CD4-positive, alpha-beta memory T cell (primary cell): ENCODE measurements at regions not wholly inside any gene's neighbourhood (a gene's known extent, or its start where the extent isn't known, plus 50 kb on each side); places are given as distances from the start of the nearest gene placed in this dataset.

Experiments used
- CTCF ChIA-PET: fragments of 350-600 bp; sonication (Branson Sonifier 250); formaldehyde crosslinking; loops from one replicate; lab custom pipeline; 2021; ENCODE audit warnings: inconsistent platforms; ENCODE audit not compliant: partially characterized antibody; lab: Charles Lee
- POLR2A ChIA-PET: fragments of 350-600 bp; sonication (Branson Sonifier 250); formaldehyde crosslinking; loops from one replicate; lab custom pipeline; 2021; ENCODE audit not compliant: partially characterized antibody; lab: Charles Lee
- DNase-seq, 5 donors: peaks; one replicate each; pipeline versions ENCODE4 v3.0.0 to v3.0.0-alpha.2; 2020 to 2022; ENCODE audit warnings: mixed read lengths in 1 of 5
- H3K27ac ChIP-seq: one replicate; pipeline ENCODE4 v1.7.0; 2013; ENCODE audit warnings: low read depth, low read length
- H3K27me3 ChIP-seq: 2 replicates; pipeline ENCODE4 v1.7.0; 2013; ENCODE audit warnings: mild to moderate bottlenecking, low read length, moderate library complexity; ENCODE audit not compliant: insufficient read depth
- H3K36me3 ChIP-seq: 2 replicates; pipeline ENCODE4 v1.7.0; 2013; ENCODE audit warnings: mild to moderate bottlenecking, low read length, moderate library complexity; ENCODE audit not compliant: insufficient read depth
- H3K4me1 ChIP-seq: 2 replicates; pipeline ENCODE4 v1.7.0; 2013; ENCODE audit warnings: mild to moderate bottlenecking, low read length, moderate library complexity; ENCODE audit not compliant: insufficient read depth
- H3K4me3 ChIP-seq, 2 donors: one replicate each; pipeline ENCODE4 v1.7.0; 2013; ENCODE audit warnings: low read length in 2 of 2, mild to moderate bottlenecking in 1 of 2
- H3K9me3 ChIP-seq, 2 donors: one replicate each; pipeline ENCODE4 v1.7.0; 2013; ENCODE audit warnings: low read length in 2 of 2, control low read depth in 1 of 2; ENCODE audit not compliant: control insufficient read depth in 1 of 2
- H3K27ac Mint-ChIP-seq, 7 donors: one replicate each; pipeline ENCODE4 v1.8.0; 2020 to 2021; ENCODE audit warnings: mixed read lengths in 7 of 7, mild to moderate bottlenecking in 6 of 7, inconsistent platforms in 3 of 7, moderate library complexity in 3 of 7
- H3K27me3 Mint-ChIP-seq, 2 donors: one replicate each; pipeline ENCODE4 v1.8.0; 2020 to 2021; ENCODE audit warnings: mixed read lengths in 2 of 2
- H3K36me3 Mint-ChIP-seq, 2 donors: one replicate each; pipeline ENCODE4 v1.8.0; 2020 to 2021; ENCODE audit warnings: mixed read lengths in 2 of 2, inconsistent platforms in 1 of 2, mild to moderate bottlenecking in 1 of 2
- H3K4me1 Mint-ChIP-seq, 4 donors: one replicate each; pipeline ENCODE4 v1.8.0; 2020 to 2021; ENCODE audit warnings: mixed read lengths in 4 of 4, mild to moderate bottlenecking in 1 of 4
- H3K4me3 Mint-ChIP-seq, 8 donors: one replicate each; pipeline ENCODE4 v1.8.0; 2020 to 2021; ENCODE audit warnings: mixed read lengths in 8 of 8, mild to moderate bottlenecking in 7 of 8, moderate library complexity in 6 of 8, inconsistent platforms in 3 of 8
- H3K9me3 Mint-ChIP-seq, 8 donors: one replicate each; pipeline ENCODE4 v1.8.0; 2020 to 2021; ENCODE audit warnings: mixed read lengths in 8 of 8, mild to moderate bottlenecking in 5 of 8, inconsistent platforms in 3 of 8, moderate library complexity in 1 of 8
- intact Hi-C: fragments of 100-400 bp; cut with micrococcal nuclease; formaldehyde crosslinking; loops from one replicate; pipeline ENCODE4 v1.15.1; 2023

- Mint-ChIP-seq H3K4me1 (no peaks in the 10 kb centered on the region), H3K4me3 (no peak overlapping the region), H3K9me3 (peaks cover 0 to 12% (median 1%) of the 10 kb centered on the region in 8 donors), H3K36me3 (no peaks in the 10 kb centered on the region), H3K27ac (no peak overlapping the region), H3K27me3 (no peaks in the 10 kb centered on the region)
- Histone ChIP-seq H3K4me3 (no peak overlapping the region), H3K4me1 (no peaks in the 10 kb centered on the region), H3K36me3 (no peaks in the 10 kb centered on the region), H3K9me3 (no peaks in the 10 kb centered on the region), H3K27me3 (no peaks in the 10 kb centered on the region), H3K27ac (no peak overlapping the region)
- intact Hi-C loops: no loop called here
- DNase-seq: no peak
- ChIA-PET POLR2A (no interaction called here), CTCF (no interaction called here)
These were observed 211.8 kb upstream of the SLITRK5 start for GRCh38 chr13:87459419-87459818.

- no peaks in the 10 kb centered on the region for H3K27me3 Mint-ChIP-seq
- POLR2A ChIA-PET: no interaction called here
- H3K4me1 ChIP-seq: no peaks in the 10 kb centered on the region
- intact Hi-C loops: no loop called here
- no peaks in the 10 kb centered on the region for H3K4me1 Mint-ChIP-seq
- H3K9me3 Mint-ChIP-seq: peaks cover 0 to 20% (median 7%) of the 10 kb centered on the region in 8 donors
- H3K27me3 ChIP-seq: no peaks in the 10 kb centered on the region
- no peak overlapping the region for H3K27ac ChIP-seq
- H3K27ac Mint-ChIP-seq: no peak overlapping the region
- DNase-seq: no peak
- H3K36me3 Mint-ChIP-seq: no peaks in the 10 kb centered on the region
- H3K36me3 ChIP-seq: no peaks in the 10 kb centered on the region
- CTCF ChIA-PET: no interaction called here
- H3K4me3 ChIP-seq: no peak overlapping the region
- no peak overlapping the region for H3K4me3 Mint-ChIP-seq
- peaks cover 0 to 6% of the 10 kb centered on the region in 2 donors for H3K9me3 ChIP-seq
These were observed 173.7 kb upstream of the SLITRK5 start for GRCh38 chr13:87497426-87497825.

DNA sequence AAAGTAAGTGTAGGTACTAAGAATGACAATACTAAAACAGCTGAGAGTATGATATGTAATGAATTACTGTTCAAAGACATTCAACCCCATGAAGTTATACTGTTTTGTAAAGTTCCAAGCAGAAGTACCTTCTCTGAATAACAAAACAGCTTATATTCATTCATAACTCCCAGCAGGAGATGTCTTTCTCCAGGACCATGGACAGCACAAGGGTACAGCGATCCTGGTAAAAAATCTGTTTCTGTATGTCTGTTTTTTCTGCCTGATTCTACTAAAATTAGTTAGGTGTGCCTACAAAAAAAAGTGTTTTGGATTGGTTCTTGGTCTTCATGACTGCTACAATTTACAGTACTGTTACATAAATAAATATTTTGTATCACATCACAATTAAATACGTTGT lies 172.5 kb upstream of the SLITRK5 start:
- peaks cover 0 to 6% of the 10 kb centered on the region in 2 donors for H3K9me3 ChIP-seq
- no peak overlapping the region for H3K27ac Mint-ChIP-seq
- no peak overlapping the region for H3K4me3 ChIP-seq
- POLR2A ChIA-PET: no interaction called here
- no peaks in the 10 kb centered on the region for H3K4me1 Mint-ChIP-seq
- DNase-seq: no peak
- H3K27ac ChIP-seq: no peak overlapping the region
- H3K4me3 Mint-ChIP-seq: no peak overlapping the region
- H3K36me3 Mint-ChIP-seq: no peaks in the 10 kb centered on the region
- H3K9me3 Mint-ChIP-seq: peaks cover 0 to 19% (median 7%) of the 10 kb centered on the region in 8 donors
- intact Hi-C loops: no loop called here
- no peaks in the 10 kb centered on the region for H3K27me3 Mint-ChIP-seq
- no peaks in the 10 kb centered on the region for H3K4me1 ChIP-seq
- CTCF ChIA-PET: no interaction called here
- H3K36me3 ChIP-seq: no peaks in the 10 kb centered on the region
- no peaks in the 10 kb centered on the region for H3K27me3 ChIP-seq

DNA sequence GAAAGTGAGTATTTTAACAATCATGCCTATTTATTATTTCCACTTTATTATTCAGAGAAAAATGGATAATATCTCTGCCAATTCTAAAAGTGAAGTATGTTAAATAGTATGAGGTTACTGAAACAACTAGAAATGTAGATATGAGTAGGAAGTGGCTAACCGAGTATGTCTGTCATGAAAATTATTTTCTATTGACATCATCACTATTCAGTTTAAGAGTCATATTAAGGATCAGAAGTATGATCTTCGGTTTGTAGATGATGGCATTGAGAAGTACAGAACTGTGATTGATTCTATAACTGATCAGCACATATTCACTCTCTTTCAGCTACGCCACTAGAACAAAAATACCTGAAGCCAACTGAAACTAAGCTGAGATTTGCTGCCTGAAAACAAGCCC lies 146.4 kb upstream of the SLITRK5 start:
- ChIA-PET CTCF (no interaction called here), POLR2A (no interaction called here)
- H3K27me3 Mint-ChIP-seq: no peaks in the 10 kb centered on the region
- Histone ChIP-seq H3K27me3 (no peaks in the 10 kb centered on the region), H3K4me1 (no peaks in the 10 kb centered on the region), H3K27ac (no peak overlapping the region), H3K9me3 (peaks cover 0 to 3% of the 10 kb centered on the region in 2 donors), H3K4me3 (no peak overlapping the region), H3K36me3 (no peaks in the 10 kb centered on the region)
- no peak overlapping the region for H3K27ac Mint-ChIP-seq
- no peaks in the 10 kb centered on the region for H3K4me1 Mint-ChIP-seq
- H3K9me3 Mint-ChIP-seq: peaks cover 0 to 14% (median 5%) of the 10 kb centered on the region in 8 donors
- intact Hi-C loops: no loop called here
- DNase-seq: no peak
- no peaks in the 10 kb centered on the region for H3K36me3 Mint-ChIP-seq
- no peak overlapping the region for H3K4me3 Mint-ChIP-seq

DNA sequence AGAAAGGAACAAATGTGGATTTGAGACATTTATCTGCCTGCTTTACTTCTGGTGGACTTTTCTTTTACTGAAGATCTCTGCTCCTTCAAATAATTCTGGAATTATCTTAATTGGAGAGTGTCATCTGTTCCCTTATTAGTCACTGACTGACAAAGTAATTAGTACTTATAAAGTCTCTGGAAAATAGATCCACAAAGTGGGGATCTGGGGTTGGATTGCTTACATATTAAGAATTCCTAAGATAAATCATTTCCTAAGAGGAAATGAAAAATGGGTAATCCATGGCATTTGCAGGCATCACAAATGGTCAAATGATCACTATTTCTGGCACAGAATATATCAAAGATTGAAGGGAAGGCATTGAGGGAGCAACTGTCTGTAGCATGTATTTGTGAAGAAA lies 137.4 kb upstream of the SLITRK5 start:
- Mint-ChIP-seq H3K27me3 (no peaks in the 10 kb centered on the region), H3K4me3 (no peak overlapping the region), H3K9me3 (peaks cover 0 to 17% (median 4%) of the 10 kb centered on the region in 8 donors), H3K36me3 (no peaks in the 10 kb centered on the region), H3K4me1 (no peaks in the 10 kb centered on the region), H3K27ac (no peak overlapping the region)
- H3K4me3 ChIP-seq: no peak overlapping the region
- DNase-seq: no peak
- ChIA-PET CTCF (no interaction called here), POLR2A (no interaction called here)
- no peaks in the 10 kb centered on the region for H3K27me3 ChIP-seq
- H3K4me1 ChIP-seq: no peaks in the 10 kb centered on the region
- no peak overlapping the region for H3K27ac ChIP-seq
- no peaks in the 10 kb centered on the region for H3K36me3 ChIP-seq
- intact Hi-C loops: no loop called here
- no peaks in the 10 kb centered on the region for H3K9me3 ChIP-seq

GRCh38 chr13:87535911-87536310 lies 135.3 kb upstream of the SLITRK5 start:
- Histone ChIP-seq H3K27ac (no peak overlapping the region), H3K9me3 (no peaks in the 10 kb centered on the region), H3K4me3 (no peak overlapping the region), H3K27me3 (no peaks in the 10 kb centered on the region), H3K36me3 (no peaks in the 10 kb centered on the region), H3K4me1 (no peaks in the 10 kb centered on the region)
- Mint-ChIP-seq H3K27me3 (no peaks in the 10 kb centered on the region), H3K4me3 (no peak overlapping the region), H3K4me1 (no peaks in the 10 kb centered on the region), H3K9me3 (peaks cover 0 to 13% (median 5%) of the 10 kb centered on the region in 8 donors), H3K36me3 (no peaks in the 10 kb centered on the region), H3K27ac (no peak overlapping the region)
- ChIA-PET CTCF (no interaction called here), POLR2A (no interaction called here)
- intact Hi-C loops: no loop called here
- no peak for DNase-seq

- Mint-ChIP-seq H3K9me3 (peaks cover 0 to 16% (median 5%) of the 10 kb centered on the region in 8 donors), H3K27ac (no peak overlapping the region), H3K36me3 (no peaks in the 10 kb centered on the region), H3K4me1 (no peaks in the 10 kb centered on the region), H3K4me3 (no peak overlapping the region), H3K27me3 (no peaks in the 10 kb centered on the region)
- no peak for DNase-seq
- Histone ChIP-seq H3K4me3 (no peak overlapping the region), H3K4me1 (no peaks in the 10 kb centered on the region), H3K27me3 (no peaks in the 10 kb centered on the region), H3K9me3 (no peaks in the 10 kb centered on the region), H3K27ac (no peak overlapping the region), H3K36me3 (no peaks in the 10 kb centered on the region)
- intact Hi-C loops: no loop called here
- ChIA-PET POLR2A (no interaction called here), CTCF (no interaction called here)
These were observed 134.7 kb upstream of the SLITRK5 start for GRCh38 chr13:87536499-87536898.

DNA sequence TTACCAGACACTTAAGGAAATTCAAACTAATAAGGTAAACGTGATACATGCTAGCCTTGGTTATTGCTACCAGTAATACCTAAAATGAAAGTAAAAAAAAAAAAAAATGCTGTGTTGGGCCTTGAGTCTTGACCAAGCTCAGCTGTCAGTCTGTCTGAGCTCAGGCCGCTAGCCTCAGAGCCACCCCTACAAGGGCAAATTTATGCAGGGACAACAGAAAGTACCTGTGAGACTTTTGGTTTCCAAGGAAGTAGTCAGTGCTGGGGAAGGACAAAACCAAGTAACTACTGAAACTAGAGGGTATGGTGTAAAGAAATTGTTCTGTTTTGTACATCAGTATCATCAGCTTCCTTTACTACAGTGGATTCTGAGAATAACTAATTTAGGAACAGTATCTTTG lies 134.3 kb upstream of the SLITRK5 start:
- Mint-ChIP-seq H3K36me3 (no peaks in the 10 kb centered on the region), H3K4me1 (no peaks in the 10 kb centered on the region), H3K4me3 (no peak overlapping the region), H3K9me3 (peaks cover 0 to 16% (median 5%) of the 10 kb centered on the region in 8 donors), H3K27me3 (no peaks in the 10 kb centered on the region), H3K27ac (no peak overlapping the region)
- no peak for DNase-seq
- H3K4me1 ChIP-seq: no peaks in the 10 kb centered on the region
- intact Hi-C loops: no loop called here
- POLR2A ChIA-PET: no interaction called here
- no peaks in the 10 kb centered on the region for H3K27me3 ChIP-seq
- no peaks in the 10 kb centered on the region for H3K9me3 ChIP-seq
- no peak overlapping the region for H3K4me3 ChIP-seq
- CTCF ChIA-PET: no interaction called here
- no peak overlapping the region for H3K27ac ChIP-seq
- no peaks in the 10 kb centered on the region for H3K36me3 ChIP-seq
